ENCODE measurements at regions not wholly inside any gene's neighbourhood (a gene's known extent, or its start where the extent isn't known, plus 50 kb on each side); places are given as distances from the start of the nearest gene placed in this dataset.

DNA sequence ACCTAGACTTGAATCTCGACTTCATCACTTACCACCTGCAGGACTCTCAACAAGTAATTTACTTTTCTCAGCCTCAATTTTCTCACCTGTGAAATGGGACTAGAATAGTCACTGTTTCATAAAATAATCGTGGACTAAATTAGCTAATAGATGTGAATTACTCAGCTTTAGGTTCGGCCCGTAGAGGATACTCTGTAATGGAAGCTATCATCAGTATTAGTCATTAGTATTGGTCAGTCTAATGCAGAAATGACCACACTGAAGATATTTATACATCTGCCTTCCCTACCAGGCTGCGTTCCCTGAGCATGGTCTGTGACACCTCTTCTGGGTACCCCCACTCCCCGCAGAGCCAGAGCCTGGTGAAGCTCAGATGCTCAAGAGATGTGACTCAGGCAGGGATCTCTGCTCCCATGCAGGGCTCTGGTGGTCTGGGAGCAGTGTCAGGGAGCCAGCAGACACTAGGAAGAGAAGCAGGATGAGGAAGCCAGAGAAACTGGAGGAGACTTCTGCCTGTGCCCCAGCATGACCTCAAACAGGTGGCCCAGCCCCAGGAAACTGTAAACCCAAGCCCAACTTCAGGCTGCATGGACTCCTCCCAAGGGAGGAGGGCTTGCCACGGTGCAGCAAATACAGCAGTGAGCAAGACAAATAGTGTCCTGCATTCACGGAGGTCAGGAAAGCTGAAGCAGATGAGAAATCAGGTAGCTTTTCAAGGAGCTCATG lies 88.0 kb upstream of the E2F8 start:
- no peak for DNase-seq (ENCODE audit: low read depth in 1 of 2, low spot score in 1 of 2)
- Histone ChIP-seq H3K27me3 (ENCODE audit: insufficient read depth, poor library complexity, severe bottlenecking) (peaks cover 5% of the 10 kb centered on the region), H3K4me3 (replicated peaks; ENCODE audit: insufficient read depth, low read length) (no peak overlapping the region), H3K27ac (replicated peaks) (no peak overlapping the region)
- TF ChIP-seq GABPA (IDR thresholded peaks at IDR 0.05; ENCODE audit: low read depth): no peak
- TF ChIP-seq SPI1 (IDR thresholded peaks at IDR 0.05; ENCODE audit: borderline replicate concordance, low read depth): no peak

DNA sequence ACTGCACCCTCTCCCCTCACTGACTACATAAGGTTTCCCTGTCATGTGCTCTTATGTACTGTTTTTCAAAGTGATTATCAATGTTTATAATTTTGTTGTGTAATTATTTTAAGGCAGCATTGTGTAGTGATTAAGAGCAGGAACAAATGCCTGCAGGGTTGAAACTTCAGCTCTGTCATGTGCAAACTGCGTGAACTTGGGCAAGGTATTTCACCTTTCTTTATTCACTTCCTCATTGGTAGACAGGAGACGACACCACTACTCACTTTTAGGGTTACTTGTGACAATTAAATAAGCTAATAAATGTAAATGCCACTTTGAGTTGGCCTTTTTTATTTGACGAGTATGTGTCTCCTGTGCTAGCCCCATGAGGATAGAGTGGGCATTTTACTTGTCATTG lies 86.5 kb upstream of the E2F8 start:
- no peak for DNase-seq (ENCODE audit: low read depth in 1 of 2, low spot score in 1 of 2)
- TF ChIP-seq POLR2AphosphoS5 (IDR thresholded peaks at IDR 0.05; ENCODE audit: low read depth) (no peak), SPI1 (IDR thresholded peaks at IDR 0.05; ENCODE audit: borderline replicate concordance, low read depth) (no peak), GABPA (IDR thresholded peaks at IDR 0.05; ENCODE audit: low read depth) (no peak)
- TF ChIP-seq, protein P1, sequence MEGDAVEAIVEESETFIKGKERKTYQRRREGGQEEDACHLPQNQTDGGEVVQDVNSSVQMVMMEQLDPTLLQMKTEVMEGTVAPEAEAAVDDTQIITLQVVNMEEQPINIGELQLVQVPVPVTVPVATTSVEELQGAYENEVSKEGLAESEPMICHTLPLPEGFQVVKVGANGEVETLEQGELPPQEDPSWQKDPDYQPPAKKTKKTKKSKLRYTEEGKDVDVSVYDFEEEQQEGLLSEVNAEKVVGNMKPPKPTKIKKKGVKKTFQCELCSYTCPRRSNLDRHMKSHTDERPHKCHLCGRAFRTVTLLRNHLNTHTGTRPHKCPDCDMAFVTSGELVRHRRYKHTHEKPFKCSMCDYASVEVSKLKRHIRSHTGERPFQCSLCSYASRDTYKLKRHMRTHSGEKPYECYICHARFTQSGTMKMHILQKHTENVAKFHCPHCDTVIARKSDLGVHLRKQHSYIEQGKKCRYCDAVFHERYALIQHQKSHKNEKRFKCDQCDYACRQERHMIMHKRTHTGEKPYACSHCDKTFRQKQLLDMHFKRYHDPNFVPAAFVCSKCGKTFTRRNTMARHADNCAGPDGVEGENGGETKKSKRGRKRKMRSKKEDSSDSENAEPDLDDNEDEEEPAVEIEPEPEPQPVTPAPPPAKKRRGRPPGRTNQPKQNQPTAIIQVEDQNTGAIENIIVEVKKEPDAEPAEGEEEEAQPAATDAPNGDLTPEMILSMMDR (IDR thresholded peaks at IDR 0.05; ENCODE audit: insufficient read depth, low read length): no peak
- TF ChIP-seq, protein P2, sequence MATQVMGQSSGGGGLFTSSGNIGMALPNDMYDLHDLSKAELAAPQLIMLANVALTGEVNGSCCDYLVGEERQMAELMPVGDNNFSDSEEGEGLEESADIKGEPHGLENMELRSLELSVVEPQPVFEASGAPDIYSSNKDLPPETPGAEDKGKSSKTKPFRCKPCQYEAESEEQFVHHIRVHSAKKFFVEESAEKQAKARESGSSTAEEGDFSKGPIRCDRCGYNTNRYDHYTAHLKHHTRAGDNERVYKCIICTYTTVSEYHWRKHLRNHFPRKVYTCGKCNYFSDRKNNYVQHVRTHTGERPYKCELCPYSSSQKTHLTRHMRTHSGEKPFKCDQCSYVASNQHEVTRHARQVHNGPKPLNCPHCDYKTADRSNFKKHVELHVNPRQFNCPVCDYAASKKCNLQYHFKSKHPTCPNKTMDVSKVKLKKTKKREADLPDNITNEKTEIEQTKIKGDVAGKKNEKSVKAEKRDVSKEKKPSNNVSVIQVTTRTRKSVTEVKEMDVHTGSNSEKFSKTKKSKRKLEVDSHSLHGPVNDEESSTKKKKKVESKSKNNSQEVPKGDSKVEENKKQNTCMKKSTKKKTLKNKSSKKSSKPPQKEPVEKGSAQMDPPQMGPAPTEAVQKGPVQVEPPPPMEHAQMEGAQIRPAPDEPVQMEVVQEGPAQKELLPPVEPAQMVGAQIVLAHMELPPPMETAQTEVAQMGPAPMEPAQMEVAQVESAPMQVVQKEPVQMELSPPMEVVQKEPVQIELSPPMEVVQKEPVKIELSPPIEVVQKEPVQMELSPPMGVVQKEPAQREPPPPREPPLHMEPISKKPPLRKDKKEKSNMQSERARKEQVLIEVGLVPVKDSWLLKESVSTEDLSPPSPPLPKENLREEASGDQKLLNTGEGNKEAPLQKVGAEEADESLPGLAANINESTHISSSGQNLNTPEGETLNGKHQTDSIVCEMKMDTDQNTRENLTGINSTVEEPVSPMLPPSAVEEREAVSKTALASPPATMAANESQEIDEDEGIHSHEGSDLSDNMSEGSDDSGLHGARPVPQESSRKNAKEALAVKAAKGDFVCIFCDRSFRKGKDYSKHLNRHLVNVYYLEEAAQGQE (IDR thresholded peaks at IDR 0.05; ENCODE audit: insufficient replicate concordance, low read depth): no peak
- no peak overlapping the region for H3K4me3 ChIP-seq (replicated peaks; ENCODE audit: insufficient read depth, low read length)
- H3K27me3 ChIP-seq (ENCODE audit: insufficient read depth, poor library complexity, severe bottlenecking): peaks cover 5% of the 10 kb centered on the region
- no peak overlapping the region for H3K27ac ChIP-seq (replicated peaks)

DNA sequence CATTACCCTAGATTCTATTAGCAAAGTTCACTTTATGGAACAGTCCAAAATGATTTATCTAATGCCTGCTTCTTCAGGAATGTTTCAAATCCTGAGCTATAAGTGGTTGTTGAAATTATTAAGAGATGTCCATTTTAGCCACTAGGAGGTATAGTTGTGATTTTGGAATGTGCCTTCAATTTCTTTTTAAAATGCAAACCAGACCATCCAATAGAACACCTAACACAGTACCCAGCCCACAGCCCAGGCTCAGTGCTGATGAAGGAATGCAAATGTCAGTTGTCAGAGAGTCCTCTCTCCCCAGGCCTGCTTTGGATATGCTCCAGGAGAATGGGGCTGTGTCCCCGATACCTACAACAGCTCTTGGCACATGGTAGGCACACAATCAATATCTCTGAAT lies 85.8 kb upstream of the E2F8 start:
- DNase-seq (ENCODE audit: low read depth in 1 of 2, low spot score in 1 of 2): no peak
- TF ChIP-seq GABPA (IDR thresholded peaks at IDR 0.05; ENCODE audit: low read depth) (no peak), POLR2AphosphoS5 (IDR thresholded peaks at IDR 0.05; ENCODE audit: low read depth) (no peak), SPI1 (IDR thresholded peaks at IDR 0.05; ENCODE audit: borderline replicate concordance, low read depth) (no peak)
- TF ChIP-seq, protein P1 (IDR thresholded peaks at IDR 0.05; ENCODE audit: insufficient read depth, low read length): no peak
- TF ChIP-seq, protein P2 (IDR thresholded peaks at IDR 0.05; ENCODE audit: insufficient replicate concordance, low read depth): no peak
- H3K27ac ChIP-seq (replicated peaks): no peak overlapping the region
- H3K4me3 ChIP-seq (replicated peaks; ENCODE audit: insufficient read depth, low read length): no peak overlapping the region
- H3K27me3 ChIP-seq (ENCODE audit: insufficient read depth, poor library complexity, severe bottlenecking): peaks cover 5% of the 10 kb centered on the region

DNA sequence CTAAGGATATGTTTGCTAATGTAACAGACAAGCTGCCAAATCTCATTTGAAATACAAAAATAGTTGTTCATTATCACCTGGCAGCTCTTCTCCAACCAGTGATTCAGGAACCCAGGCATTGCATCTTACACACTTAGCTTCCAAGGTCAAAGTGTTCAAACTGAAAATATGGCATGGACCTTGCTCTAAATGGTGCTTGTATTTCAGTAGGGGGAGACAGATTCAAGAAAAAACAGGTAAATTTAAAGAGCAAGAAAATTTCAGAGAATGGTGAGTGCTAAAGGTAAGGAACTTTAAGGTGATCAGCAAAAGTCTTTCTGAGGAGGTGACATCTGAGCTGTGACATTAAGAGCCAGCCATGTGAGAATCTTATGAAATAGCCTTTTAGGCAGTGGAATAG lies 82.8 kb upstream of the E2F8 start:
- H3K4me3 ChIP-seq (replicated peaks; ENCODE audit: insufficient read depth, low read length): no peak overlapping the region
- H3K27ac ChIP-seq (replicated peaks): no peak overlapping the region
- H3K27me3 ChIP-seq (ENCODE audit: insufficient read depth, poor library complexity, severe bottlenecking): peaks cover 5% of the 10 kb centered on the region
- no peak for DNase-seq (ENCODE audit: low read depth in 1 of 2, low spot score in 1 of 2)
- TF ChIP-seq SPI1 (IDR thresholded peaks at IDR 0.05; ENCODE audit: borderline replicate concordance, low read depth): no peak
- no peak for TF ChIP-seq POLR2AphosphoS5 (IDR thresholded peaks at IDR 0.05; ENCODE audit: low read depth)
- TF ChIP-seq GABPA (IDR thresholded peaks at IDR 0.05; ENCODE audit: low read depth): no peak
- TF ChIP-seq, protein P1 (IDR thresholded peaks at IDR 0.05; ENCODE audit: insufficient read depth, low read length): no peak
- TF ChIP-seq, protein P2 (IDR thresholded peaks at IDR 0.05; ENCODE audit: insufficient replicate concordance, low read depth): no peak

Data from HL-60 (cell line).